HG03103 (cell line): ENCODE measurements at regions not wholly inside any gene's neighbourhood (a gene's known extent, or its start where the extent isn't known, plus 50 kb on each side); places are given as distances from the start of the nearest gene placed in this dataset.
"Not testable (repeated sequence)": the region's sequence is repeated elsewhere in the genome, so short reads cannot be mapped to it uniquely, and the experiment has no call there.

ENCODE experiments used
- ATAC-seq: cut with Tn5 transposase; IDR thresholded peaks from one replicate; pipeline ENCODE4 v1.9.1; 2021; ENCODE audit warnings: low read depth; ENCODE audit not compliant: unreplicated experiment

DNA sequence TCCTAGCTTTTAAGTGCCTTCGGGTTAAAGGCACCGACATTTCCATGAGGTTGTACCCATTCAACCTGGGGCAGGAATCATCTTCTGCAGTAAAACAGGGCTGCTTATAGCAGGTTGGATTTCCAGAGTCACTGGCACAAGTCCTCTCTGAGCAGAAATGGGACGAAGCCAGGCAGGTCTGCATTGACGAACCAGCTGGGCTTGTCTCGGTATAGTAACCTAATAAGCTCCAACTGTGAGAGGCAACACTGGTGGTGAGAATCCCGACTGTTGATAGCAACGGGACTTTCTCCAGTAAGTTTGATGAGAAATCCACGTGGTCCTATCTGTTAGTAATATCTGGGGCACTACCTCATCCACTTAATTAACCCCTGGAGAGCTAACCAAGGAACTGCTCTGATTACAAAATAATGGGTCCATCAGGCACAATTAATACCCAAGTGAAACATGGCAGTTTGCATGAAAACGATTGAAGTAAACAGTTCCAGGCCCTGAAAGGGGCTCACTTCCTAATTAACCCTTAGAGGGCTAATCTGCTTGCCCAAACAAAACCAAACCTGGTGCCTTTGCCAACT is 491.0 kb upstream of the C9orf72 start:
- no peak for ATAC-seq

DNA sequence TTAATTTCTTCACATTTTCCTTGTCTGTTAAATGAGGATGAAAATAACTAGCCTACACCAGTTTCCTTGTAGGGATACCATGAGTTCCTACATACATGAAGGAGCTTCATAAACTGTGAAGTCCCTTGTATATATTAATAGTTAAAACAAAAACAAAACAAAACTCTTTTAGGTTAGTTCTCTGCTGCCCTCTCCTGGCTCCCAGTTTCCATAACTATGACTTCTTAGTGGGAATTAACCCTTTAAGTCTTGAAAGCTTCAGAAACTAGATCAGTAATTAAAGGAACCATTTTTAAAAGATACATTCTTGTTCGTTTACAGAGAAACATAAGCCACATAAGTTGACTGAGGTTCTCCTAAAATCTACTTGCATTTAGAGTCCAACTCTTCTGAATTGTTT is 500.0 kb upstream of the C9orf72 start:
- no peak for ATAC-seq

DNA sequence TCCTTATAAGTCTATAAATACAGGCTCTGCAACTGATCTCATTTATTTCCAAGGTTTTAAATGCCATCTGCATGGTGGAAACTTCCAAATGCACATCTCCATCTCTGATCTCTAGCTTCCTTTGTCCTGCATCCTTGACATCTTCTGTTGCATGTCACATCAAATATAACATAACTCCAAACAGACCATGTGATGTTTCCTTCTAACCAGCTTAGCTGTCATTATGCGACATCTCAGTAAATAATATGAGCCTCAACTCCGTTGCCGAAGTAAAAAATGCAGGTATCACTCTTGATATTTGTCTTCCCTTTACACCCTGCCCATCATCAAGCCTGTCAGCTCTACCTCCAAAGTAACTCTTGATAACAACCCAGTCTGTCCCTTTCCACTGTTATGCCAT is 506.4 kb upstream of the C9orf72 start:
- no peak for ATAC-seq

DNA sequence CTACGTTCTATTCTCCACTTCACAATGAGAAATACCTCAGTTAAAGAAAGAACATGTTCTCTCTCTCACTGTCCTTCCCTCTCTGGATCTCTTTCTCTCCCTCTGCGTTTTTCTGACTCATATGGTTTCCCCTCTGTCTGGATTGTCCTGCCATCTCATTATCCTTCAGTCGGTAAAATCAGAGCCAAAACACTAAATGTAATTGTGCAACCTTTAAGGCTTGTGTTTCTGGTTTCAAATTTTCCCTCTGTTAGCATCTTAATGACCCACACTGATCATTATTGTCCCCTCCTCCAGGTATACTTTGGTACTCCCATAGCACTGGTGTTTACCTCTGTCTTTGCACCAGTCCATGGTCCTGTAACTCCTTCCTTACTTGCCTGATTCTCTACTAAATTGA is 509.4 kb upstream of the C9orf72 start:
- no peak for ATAC-seq

DNA sequence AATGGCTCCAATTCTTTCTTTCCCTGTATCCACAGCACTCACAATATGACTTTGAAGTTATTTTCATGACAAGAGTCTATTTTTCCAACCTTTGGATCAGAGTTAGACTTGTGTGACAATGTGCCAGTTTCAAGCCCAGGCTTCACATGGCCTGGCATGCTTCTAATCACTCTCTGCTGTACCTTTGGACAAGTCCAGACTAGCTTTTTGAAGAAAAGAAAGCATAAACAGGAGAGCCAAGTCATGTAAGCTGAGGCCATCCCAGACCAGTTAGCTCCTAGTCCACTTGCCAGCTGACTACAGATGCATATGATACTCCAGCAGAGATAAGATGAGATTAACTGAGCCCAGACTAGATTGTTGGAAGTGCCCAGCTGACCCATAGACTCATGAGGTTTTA is 513.6 kb upstream of the C9orf72 start:
- ATAC-seq: no peak

DNA sequence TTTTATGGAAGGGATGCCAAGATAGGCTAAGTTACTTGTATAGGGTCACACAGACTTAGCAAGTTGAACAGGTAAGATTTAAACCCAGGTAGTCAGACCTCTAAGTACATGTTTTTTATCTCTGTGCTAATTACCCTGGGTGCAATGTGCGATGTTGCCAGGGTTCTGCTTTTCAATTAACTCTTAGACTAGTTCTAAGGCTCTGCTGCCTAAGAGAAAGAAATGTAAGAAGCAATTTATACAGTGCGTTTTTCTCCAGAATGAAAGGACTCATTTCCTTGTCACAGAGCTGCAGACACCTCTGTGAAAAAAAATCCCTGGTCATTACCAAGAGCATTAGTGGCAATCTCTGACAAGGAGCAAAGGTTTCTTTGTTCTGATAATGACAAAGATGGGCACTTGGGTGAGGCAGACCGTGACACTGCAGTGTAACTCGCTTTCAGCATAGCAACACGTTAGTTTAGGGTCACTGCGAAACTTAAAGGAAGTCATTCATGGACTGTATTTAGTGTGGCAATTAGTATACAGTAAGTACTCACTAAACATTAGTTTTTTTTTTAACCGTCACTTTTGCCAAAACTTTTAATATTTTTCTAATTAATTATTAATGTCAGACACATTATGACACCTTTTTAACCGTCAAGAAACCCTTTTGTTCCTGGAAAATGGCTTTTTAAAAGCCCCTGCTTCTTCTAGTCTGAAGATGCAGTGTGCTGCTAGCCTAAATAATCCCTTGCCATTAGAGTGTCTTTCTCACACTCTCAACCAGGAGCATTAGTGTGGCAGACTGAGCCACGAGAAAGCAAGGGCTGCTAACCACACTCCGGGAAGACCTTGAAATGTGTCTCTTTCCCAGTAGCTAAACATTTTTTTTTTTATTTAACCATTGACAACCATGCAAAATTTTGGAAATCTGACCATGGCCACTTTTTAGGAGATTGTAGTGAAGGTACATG is 520.0 kb upstream of the C9orf72 start:
- no peak for ATAC-seq

DNA sequence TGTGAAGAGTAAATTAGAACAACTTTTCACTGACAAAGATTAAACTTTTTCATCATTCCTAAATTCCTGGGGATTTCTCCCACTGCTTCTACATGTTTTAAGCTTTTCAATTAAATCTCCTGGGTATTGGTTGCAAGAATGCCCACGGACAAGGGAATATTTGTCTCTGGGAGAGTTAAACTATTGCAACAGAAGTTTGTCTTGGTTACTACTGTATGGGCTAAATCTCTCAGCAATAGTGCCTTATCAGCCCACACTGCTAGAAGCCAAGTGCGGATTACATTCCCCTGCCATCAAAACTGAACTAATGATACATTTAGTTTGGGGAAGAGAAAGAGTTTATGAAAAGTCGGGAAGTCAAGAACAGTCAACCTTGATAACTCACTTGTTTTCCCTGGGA is 528.2 kb upstream of the C9orf72 start:
- ATAC-seq: no peak

DNA sequence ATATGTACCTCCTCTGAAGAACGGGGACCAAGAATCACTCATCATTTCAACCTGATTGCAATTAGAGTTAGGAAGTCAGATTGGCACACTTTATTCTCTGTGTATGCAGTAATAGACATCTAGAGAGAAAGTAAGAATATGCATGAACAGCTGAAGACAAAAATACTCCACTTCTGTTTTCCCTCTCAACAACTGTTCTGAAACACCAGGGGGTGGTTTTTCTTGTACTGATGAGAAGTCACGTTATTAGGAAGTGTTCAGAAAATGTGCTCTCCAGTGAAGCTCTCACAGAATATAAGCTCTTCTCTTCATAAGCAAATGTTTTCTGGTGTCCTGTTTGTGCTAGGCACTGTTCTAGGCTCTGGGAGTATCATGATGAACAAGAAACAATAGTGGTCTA is 531.7 kb upstream of the C9orf72 start:
- no peak for ATAC-seq

DNA sequence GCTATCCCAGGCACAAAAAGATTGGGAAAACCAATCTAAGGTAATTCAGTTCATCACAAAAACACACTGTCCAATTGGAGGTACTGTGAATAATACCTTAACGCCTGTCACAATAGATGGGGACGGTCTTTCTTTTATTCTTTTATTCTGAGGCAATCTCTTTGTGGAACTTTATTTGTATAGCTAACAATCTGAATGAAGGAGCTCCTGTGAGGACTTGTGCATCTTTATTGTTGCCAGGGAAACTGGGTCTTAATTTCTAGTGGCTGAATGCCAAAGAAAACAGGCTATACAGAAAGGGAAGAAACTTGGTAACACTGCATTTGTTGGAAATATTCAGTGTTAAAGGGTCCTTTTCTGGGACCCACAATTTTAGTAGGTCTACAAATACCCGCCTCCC is 546.9 kb upstream of the C9orf72 start:
- no peak for ATAC-seq

DNA sequence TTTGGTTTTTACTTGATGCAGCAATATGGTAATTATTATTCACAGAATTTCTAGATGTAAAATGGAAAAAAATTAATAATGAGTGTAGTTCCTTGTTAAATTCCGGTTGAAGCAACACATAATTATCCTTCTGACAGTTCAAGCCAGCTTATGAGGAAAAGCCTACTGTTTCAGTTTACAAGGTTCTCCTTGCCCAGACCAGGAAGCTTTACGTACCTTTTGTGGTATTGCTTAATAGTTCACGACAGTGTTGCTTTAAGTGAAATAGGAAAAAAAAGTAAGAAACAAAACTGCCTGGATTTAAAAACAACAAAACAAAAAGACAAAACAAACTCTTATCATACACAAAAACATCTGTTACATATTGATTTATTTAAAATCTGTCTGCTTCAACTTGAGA is 547.3 kb upstream of the C9orf72 start:
- no peak for ATAC-seq

DNA sequence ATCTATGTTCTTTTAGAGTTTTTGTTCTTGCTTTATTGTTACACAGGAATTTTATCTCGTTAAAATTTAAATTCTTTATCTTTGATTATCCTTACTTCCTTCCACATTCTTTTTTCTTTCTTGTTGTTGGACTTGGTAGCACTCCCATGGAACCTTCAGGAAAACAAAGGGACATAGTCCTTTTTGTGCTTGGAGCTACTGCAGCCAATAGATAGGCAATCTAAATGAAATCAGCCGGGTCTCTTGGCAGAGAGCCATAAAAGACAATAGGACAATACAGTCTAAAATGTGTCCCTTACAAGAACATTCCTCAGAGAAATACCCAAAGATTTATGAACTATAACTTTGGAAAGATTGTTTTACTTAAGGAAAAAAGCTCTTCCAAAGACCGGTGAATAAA is 548.1 kb upstream of the C9orf72 start:
- no peak for ATAC-seq

DNA sequence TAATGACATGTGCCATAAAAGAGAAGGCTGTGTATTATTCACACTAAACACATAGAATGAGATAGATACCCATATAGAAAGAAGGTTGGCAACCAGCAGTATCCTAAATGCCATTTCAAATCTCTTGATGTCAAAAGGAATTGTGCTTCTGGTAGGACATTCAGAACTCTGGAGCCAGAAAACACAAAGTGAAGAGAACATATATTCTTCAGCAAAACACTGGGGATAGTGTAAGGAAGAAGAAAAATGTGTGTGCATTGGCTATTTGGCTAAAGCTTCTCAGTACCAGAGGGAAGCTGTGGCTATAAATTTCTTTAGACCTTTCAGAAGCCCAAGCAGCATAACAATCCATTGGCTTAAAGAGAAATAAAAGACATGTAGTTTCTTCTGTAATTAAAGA is 551.6 kb upstream of the C9orf72 start:
- ATAC-seq: no peak

DNA sequence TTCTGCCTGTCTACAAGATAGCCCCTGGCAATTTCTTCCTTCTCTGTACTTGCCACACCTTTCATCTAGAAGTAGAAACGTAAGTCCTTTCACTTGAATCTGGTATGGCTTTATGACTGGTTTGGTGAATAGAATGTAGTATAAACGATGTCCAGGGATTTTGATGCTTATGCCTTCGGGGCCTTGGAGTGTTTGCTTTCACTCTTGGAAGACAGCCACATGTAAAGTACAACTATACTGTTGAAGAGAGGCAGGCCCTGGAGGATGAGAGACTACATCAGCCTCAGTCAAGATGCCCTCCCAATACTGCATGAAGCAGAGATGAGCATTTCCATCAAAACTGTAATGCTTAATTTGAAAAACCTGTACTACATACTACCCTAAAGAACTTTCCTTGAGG is 553.8 kb upstream of the C9orf72 start:
- ATAC-seq: no peak

DNA sequence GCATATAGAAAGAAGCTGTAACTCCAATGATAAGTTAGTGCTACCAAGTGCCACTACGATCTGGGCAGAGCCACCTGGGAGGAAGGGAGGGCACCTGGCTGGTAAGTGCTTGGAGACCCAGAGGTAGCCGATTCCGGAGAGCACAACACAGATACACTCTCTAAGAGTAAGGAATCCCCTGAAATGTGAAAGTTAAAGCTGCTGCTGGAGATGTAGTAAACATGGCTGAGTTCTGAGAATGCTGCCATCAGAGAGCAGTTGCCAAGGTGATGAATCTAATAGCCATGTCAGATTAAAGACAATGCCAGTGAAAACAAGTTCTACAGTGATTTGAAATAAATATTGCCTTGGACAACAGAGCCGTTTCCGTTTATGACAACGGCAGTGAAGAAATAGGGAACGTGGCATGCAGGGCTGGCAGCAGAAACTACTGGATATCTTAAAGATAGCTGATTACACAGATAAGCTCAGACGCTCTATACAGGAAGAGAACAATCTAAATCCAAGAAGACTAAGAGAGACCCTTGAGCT is 561.2 kb upstream of the C9orf72 start:
- no peak for ATAC-seq

DNA sequence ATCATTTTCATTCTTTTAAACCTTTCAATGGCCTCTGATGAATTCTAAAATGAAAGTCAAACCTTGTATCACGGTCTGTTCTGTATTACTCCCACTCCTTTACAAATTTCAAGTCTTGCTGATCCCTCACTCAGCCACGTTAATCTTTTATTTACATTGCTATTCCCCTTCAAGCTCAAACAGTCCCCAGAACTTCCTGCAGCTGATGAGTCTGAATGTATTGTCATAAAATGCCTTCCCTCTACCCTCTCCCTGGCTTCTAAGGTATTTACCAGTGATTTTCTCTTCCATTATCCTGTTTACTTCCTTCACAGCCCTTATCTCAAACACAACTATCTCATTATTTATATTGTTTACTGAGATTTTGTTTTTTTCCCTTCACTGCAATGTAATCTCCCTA is 562.3 kb upstream of the C9orf72 start:
- no peak for ATAC-seq

DNA sequence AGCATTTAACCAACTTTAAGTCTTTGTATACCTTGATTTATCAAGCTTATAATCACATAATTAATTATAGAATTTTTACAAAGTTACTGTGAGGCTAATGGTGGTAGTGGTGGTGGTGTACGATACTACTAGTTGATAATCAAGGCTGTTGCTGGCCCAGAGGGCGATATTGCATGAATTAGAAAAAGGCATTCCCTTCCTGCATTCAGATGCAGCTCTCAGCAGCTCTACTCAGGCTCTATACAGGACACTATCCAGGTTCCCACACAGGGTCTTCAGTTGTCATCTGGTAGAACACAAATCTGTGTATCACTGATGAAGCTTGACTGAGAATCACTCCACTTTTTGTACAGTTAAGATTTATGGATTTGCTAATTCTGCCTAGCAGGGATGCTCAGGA is 562.8 kb upstream of the C9orf72 start:
- ATAC-seq: no peak

DNA sequence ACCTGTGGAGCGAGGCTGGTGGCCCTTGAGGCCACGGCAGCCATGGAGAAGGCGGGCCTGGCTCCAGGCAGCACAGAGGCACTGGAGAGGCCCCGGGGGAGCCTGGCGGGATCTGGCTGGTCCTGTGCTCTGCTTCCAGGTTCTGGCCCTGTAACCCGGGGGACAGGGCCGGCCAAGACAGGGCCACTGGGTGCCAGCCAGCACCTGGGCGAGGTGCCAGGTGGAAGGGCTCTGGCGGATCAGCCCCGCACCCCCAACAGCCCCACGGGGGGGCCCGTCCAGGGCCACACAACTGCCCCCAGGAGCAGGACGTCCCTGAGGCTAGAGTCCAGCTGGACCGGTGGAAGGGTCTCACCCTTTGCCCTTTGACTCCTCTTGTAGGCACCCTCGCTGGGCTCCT is 574.1 kb upstream of the C9orf72 start:
- ATAC-seq: not testable (repeated sequence)

DNA sequence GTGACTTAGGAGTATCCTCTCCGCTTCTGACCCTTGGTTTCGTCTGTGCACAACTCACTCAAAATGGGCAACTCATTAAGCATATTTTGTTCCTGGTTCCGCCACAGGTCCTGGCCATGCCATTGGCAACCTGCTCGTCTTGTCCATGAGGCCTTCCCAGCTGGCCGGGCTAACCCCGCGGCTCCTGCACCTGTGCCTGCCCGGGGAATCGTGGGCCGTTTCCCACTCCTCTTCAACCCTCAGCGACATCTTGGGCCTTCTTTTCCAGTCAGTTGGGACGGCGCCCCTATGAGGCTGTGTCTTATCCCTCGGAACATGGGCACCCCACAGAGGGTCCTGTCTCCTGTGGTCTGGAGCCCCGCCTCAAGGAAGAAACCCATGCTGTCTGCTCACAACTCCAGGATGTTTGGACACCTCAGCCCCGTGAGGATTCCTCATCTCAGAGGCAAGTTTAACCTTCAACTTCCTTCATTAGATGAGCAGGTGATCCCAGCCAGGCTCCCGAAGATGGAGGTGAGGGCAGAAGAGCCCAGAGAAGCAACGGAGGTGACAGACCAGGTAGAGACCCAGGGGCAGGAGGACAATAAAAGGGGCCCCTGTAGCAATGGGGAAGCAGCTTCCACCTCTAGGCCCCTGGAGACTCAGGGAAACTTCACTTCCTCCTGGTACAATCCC is 574.8 kb upstream of the C9orf72 start:
- not testable (repeated sequence) for ATAC-seq

DNA sequence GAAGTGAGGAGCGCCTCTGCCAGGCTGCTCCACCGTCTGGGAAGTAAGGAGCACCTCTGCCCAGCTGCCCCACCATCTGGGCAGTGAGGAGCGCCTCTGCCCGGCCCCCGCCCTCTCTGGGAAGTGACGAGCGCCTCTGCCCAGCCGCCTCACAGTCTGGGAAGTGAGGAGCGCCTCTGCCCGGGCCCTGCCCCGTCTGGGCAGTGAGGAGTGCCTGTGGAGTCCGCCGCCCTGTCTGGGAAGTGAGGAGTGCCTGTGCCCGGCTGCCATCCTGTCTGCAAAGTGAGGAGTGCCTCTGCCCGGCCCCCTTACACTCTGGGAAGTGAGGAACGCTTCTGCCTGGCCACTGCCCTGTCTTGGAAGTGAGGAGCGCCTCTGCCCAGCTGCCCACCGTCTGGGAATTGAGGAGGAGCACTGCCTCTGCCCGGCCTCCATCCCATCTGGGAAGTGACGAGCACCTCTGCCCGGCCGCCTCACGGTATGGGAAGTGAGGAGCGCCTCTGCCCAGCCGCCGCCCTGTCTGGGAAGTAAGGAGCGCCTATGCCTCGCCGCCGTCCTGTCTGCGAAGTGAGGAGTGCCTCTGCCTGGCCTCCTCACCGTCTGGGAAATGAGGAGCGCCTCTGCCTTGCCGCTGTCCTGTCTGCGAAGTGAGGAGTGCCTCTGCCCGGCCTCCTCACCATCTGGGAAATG is 576.2 kb upstream of the C9orf72 start:
- ATAC-seq: not testable (repeated sequence)

DNA sequence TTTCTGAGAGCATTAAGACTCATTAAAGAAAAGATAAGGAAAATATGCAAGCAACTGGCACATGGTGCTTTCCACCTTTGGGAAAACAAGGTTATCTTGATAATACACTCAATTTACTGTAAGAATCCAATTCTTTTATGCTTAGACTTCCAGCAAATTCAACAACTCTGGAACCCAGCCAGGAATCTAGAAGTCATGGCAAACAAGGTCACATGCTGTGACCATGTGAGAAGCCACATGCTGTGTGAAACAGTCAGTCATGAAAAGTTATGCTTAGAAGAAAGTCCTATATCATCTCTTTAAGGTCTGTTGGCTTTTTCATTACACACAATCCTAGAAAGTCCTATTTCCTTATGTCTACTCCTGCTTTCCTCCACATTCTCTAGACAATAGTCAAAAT is 581.8 kb upstream of the C9orf72 start:
- ATAC-seq: no peak

DNA sequence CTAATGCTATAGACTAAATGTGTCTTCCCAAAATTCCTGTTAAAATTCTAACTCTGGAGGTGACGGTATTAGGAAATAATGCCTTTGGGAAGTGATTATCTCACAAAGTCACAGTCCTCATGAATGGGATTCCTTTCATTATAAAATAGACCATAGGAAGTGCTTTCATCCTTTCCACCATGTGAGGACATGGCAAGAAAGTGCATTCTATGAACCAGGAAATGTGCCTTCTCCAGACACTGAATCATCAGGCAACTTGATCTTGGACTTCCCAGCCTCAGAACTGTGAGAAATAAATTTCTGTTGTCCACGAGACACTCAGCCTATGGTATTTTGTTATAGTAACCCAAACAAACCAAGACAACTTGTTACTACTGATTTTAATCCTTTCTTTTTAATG is 582.4 kb upstream of the C9orf72 start:
- ATAC-seq: no peak
